ENCODE measurements at regions not wholly inside any gene's neighbourhood (a gene's known extent, or its start where the extent isn't known, plus 50 kb on each side); places are given as distances from the start of the nearest gene placed in this dataset.

GRCh38 chr5:51664491-51665250, 281.4 kb downstream of the ISL1 start:
- H3K36me3 ChIP-seq: no peaks in the 10 kb centered on the region
- no peaks in the 10 kb centered on the region for H3K27me3 ChIP-seq (ENCODE audit: low read depth)
- DNase-seq: no peak
- H3K9me3 ChIP-seq (replicated peaks): peaks cover 14% of the 10 kb centered on the region
- TF ChIP-seq CTCF (IDR thresholded peaks at IDR 0.05; ENCODE audit: borderline replicate concordance): no peak
- no peak overlapping the region for H3K27ac ChIP-seq (replicated peaks)
- no peak overlapping the region for H3K4me3 ChIP-seq
- intact Hi-C loops (cut with micrococcal nuclease): no loop called here
- no peaks in the 10 kb centered on the region for H3K4me1 ChIP-seq

- intact Hi-C loops (cut with micrococcal nuclease): no loop called here
- TF ChIP-seq CTCF (IDR thresholded peaks at IDR 0.05; ENCODE audit: borderline replicate concordance): no peak
- peaks cover 16% of the 10 kb centered on the region for H3K9me3 ChIP-seq (replicated peaks)
- no peaks in the 10 kb centered on the region for H3K27me3 ChIP-seq (ENCODE audit: low read depth)
- H3K4me1 ChIP-seq: no peaks in the 10 kb centered on the region
- DNase-seq: no peak
- no peak overlapping the region for H3K4me3 ChIP-seq
- no peaks in the 10 kb centered on the region for H3K36me3 ChIP-seq
- no peak overlapping the region for H3K27ac ChIP-seq (replicated peaks)
These were observed 282.0 kb downstream of the ISL1 start for GRCh38 chr5:51665251-51665593.

- Histone ChIP-seq H3K27me3 (ENCODE audit: low read depth) (no peaks in the 10 kb centered on the region), H3K4me3 (no peak overlapping the region), H3K36me3 (no peaks in the 10 kb centered on the region), H3K9me3 (replicated peaks) (peaks cover 16% of the 10 kb centered on the region), H3K4me1 (no peaks in the 10 kb centered on the region), H3K27ac (replicated peaks) (no peak overlapping the region)
- no peak for DNase-seq
- intact Hi-C loops (cut with micrococcal nuclease): no loop called here
- no peak for TF ChIP-seq CTCF (IDR thresholded peaks at IDR 0.05; ENCODE audit: borderline replicate concordance)
These were observed 285.8 kb downstream of the ISL1 start for GRCh38 chr5:51669095-51669494.

- Histone ChIP-seq H3K4me1 (no peaks in the 10 kb centered on the region), H3K36me3 (no peaks in the 10 kb centered on the region), H3K27me3 (ENCODE audit: low read depth) (no peaks in the 10 kb centered on the region), H3K27ac (replicated peaks) (no peak overlapping the region), H3K9me3 (replicated peaks) (no peaks in the 10 kb centered on the region), H3K4me3 (no peak overlapping the region)
- no peak for DNase-seq
- TF ChIP-seq CTCF (IDR thresholded peaks at IDR 0.05; ENCODE audit: borderline replicate concordance): no peak
- intact Hi-C loops (cut with micrococcal nuclease): no loop called here
These were observed 295.1 kb downstream of the ISL1 start for GRCh38 chr5:51678330-51678729.

GRCh38 chr5:51679286-51679685, 296.0 kb downstream of the ISL1 start:
- Histone ChIP-seq H3K27ac (replicated peaks) (no peak overlapping the region), H3K27me3 (ENCODE audit: low read depth) (no peaks in the 10 kb centered on the region), H3K4me3 (no peak overlapping the region), H3K36me3 (no peaks in the 10 kb centered on the region), H3K4me1 (no peaks in the 10 kb centered on the region), H3K9me3 (replicated peaks) (no peaks in the 10 kb centered on the region)
- TF ChIP-seq CTCF (IDR thresholded peaks at IDR 0.05; ENCODE audit: borderline replicate concordance): no peak
- no peak for DNase-seq
- intact Hi-C loops (cut with micrococcal nuclease): no loop called here
